HEK293 (cell line): ENCODE measurements at regions not wholly inside any gene's neighbourhood (a gene's known extent, or its start where the extent isn't known, plus 50 kb on each side); places are given as distances from the start of the nearest gene placed in this dataset.

Experiments used
- CTCF ChIA-PET: fragments of 350-600 bp; formaldehyde crosslinking; extraction: SDS; loops from one replicate; lab custom pipeline; 2021; ENCODE audit warnings: antibody characterized with exemption; lab: Yijun Ruan, JAX
- POLR2A ChIA-PET: fragments of 300-600 bp; formaldehyde crosslinking; extraction: SDS; loops from one replicate; lab custom pipeline; 2020; ENCODE audit warnings: antibody characterized with exemption, inconsistent platforms; lab: Yijun Ruan, JAX
- H3K27ac ChIP-seq: fragments of 200-500 bp; sonication (Bioruptor generic); 2 replicates; pipeline ENCODE4 v1.5.1; 2014; ENCODE audit warnings: low read depth, low read length, control low read depth, inconsistent platforms; ENCODE audit errors: extremely low read depth
- H3K36me3 ChIP-seq, 2 experiments: fragments of 200-500 bp in 1 of 2; sonication (Bioruptor generic) in 1 of 2; 1 replicate in 1 of 2; 2 replicates in 1 of 2; pipeline ENCODE4 v1.5.1; 2014 to 2017; ENCODE audit warnings: inconsistent platforms in 2 of 2, low read length in 2 of 2; ENCODE audit not compliant: control insufficient read depth in 2 of 2, insufficient read depth in 1 of 2
- H3K4me1 ChIP-seq: fragments of 200-500 bp; sonication (Bioruptor generic); 2 replicates; pipeline ENCODE4 v1.5.1; 2014; ENCODE audit warnings: mild to moderate bottlenecking, low read length, inconsistent platforms; ENCODE audit not compliant: control insufficient read depth, insufficient read depth
- H3K4me3 ChIP-seq: 2 replicates; pipeline ENCODE4 v1.5.1; 2011; ENCODE audit warnings: low read depth, mild to moderate bottlenecking, control low read depth, low read length, moderate library complexity
- H3K9me3 ChIP-seq: fragments of 200-500 bp; sonication (Bioruptor generic); 2 replicates; pipeline ENCODE4 v1.5.1; 2014; ENCODE audit warnings: low read depth, low read length, inconsistent platforms; ENCODE audit not compliant: control insufficient read depth, insufficient read depth
- BCL11A ChIP-seq: fragments of 450-650 bp; formaldehyde crosslinking; IDR thresholded peaks from 2 replicates; pipeline ENCODE4 v1.5.1; 2016; ENCODE audit warnings: low read depth, missing biosample characterization, missing genetic modification characterization
- KLF9 ChIP-seq: fragments of 450-650 bp; formaldehyde crosslinking; IDR thresholded peaks from 2 replicates; pipeline ENCODE4 v1.5.1; 2016; ENCODE audit warnings: missing biosample characterization, missing genetic modification characterization, low read depth
- SALL2 ChIP-seq: fragments of 450-650 bp; formaldehyde crosslinking; IDR thresholded peaks from 2 replicates; pipeline ENCODE4 v1.5.0; 2017; ENCODE audit warnings: missing biosample characterization, mild to moderate bottlenecking, missing genetic modification characterization, borderline replicate concordance
- ZBTB1 ChIP-seq: fragments of 450-650 bp; formaldehyde crosslinking; IDR thresholded peaks from 2 replicates; pipeline ENCODE4 v1.5.1; 2016; ENCODE audit warnings: missing biosample characterization, missing genetic modification characterization
- ZBTB48 ChIP-seq: fragments of 450-650 bp; formaldehyde crosslinking; IDR thresholded peaks from 2 replicates; pipeline ENCODE4 v1.5.1; 2016; ENCODE audit warnings: missing biosample characterization, missing genetic modification characterization
- ZBTB6 ChIP-seq: fragments of 450-650 bp; formaldehyde crosslinking; IDR thresholded peaks from 2 replicates; pipeline ENCODE4 v1.5.1; 2017; ENCODE audit warnings: missing biosample characterization, missing genetic modification characterization
- ZBTB7A ChIP-seq: fragments of 450-650 bp; formaldehyde crosslinking; IDR thresholded peaks from 2 replicates; pipeline ENCODE4 v1.5.1; 2016; ENCODE audit warnings: low read depth, missing biosample characterization, missing genetic modification characterization
- ZBTB8A ChIP-seq: fragments of 450-650 bp; formaldehyde crosslinking; IDR thresholded peaks from 2 replicates; pipeline ENCODE4 v1.5.1; 2016; ENCODE audit warnings: missing biosample characterization, missing genetic modification characterization
- ZNF221 ChIP-seq: fragments of 450-650 bp; formaldehyde crosslinking; IDR thresholded peaks from 2 replicates; pipeline ENCODE4 v1.5.1; 2017; ENCODE audit warnings: missing biosample characterization, missing genetic modification characterization, borderline replicate concordance
- ZNF266 ChIP-seq: fragments of 450-650 bp; formaldehyde crosslinking; IDR thresholded peaks from 2 replicates; pipeline ENCODE4 v1.5.1; 2016; ENCODE audit warnings: missing biosample characterization, missing genetic modification characterization, low read depth
- ZNF366 ChIP-seq: fragments of 450-650 bp; formaldehyde crosslinking; conservative IDR thresholded peaks from 2 replicates; pipeline ENCODE4 v1.5.1; 2016; ENCODE audit warnings: missing biosample characterization, missing genetic modification characterization
- ZNF391 ChIP-seq: fragments of 450-650 bp; formaldehyde crosslinking; IDR thresholded peaks from 2 replicates; pipeline ENCODE4 v1.5.1; 2016; ENCODE audit warnings: low read depth, missing biosample characterization, missing genetic modification characterization, borderline replicate concordance
- ZNF394 ChIP-seq: fragments of 450-650 bp; formaldehyde crosslinking; IDR thresholded peaks from 2 replicates; pipeline ENCODE4 v1.5.1; 2016; ENCODE audit warnings: missing biosample characterization, missing genetic modification characterization, mild to moderate bottlenecking, moderate library complexity, borderline replicate concordance
- ZNF416 ChIP-seq: fragments of 450-650 bp; formaldehyde crosslinking; IDR thresholded peaks from 2 replicates; pipeline ENCODE4 v1.5.1; 2016; ENCODE audit warnings: missing biosample characterization, missing genetic modification characterization
- ZNF600 ChIP-seq: fragments of 450-650 bp; formaldehyde crosslinking; IDR thresholded peaks from 2 replicates; pipeline ENCODE4 v1.5.1; 2016; ENCODE audit warnings: missing biosample characterization, missing genetic modification characterization
- ZNF692 ChIP-seq: fragments of 450-650 bp; formaldehyde crosslinking; IDR thresholded peaks from 2 replicates; pipeline ENCODE4 v1.5.1; 2016; ENCODE audit warnings: missing biosample characterization, missing genetic modification characterization
- ZNF776 ChIP-seq: fragments of 450-650 bp; formaldehyde crosslinking; IDR thresholded peaks from 2 replicates; pipeline ENCODE4 v1.5.0; 2017; ENCODE audit warnings: missing biosample characterization, missing genetic modification characterization, borderline replicate concordance
- ZNF830 ChIP-seq: fragments of 450-650 bp; IDR thresholded peaks from 2 replicates; pipeline ENCODE4 v1.5.0; 2018; ENCODE audit warnings: missing biosample characterization, missing genetic modification characterization, low read depth, mild to moderate bottlenecking, moderate library complexity
- TF ChIP-seq, protein P1 (sequence below): fragments of 450-650 bp; formaldehyde crosslinking; IDR thresholded peaks from 2 replicates; pipeline ENCODE4 v1.5.1; 2017; ENCODE audit warnings: missing biosample characterization, mild to moderate bottlenecking, missing genetic modification characterization, moderate library complexity
- TF ChIP-seq, protein P2 (sequence below): fragments of 450-650 bp; IDR thresholded peaks from 2 replicates; pipeline ENCODE4 v1.5.1; 2018; ENCODE audit warnings: missing biosample characterization, mild to moderate bottlenecking, missing genetic modification characterization

GRCh38 chr5:6847870-6848269 lies 134.6 kb downstream of the TENT4A start:
- no peak for TF ChIP-seq ZBTB6 (tag by site-specific recombination)
- TF ChIP-seq ZNF221 (tag by site-specific recombination): no peak
- TF ChIP-seq ZBTB7A (tag by site-specific recombination): no peak
- TF ChIP-seq ZNF416 (tag by site-specific recombination): no peak
- no peak for TF ChIP-seq ZNF391 (tag by site-specific recombination)
- no peak for TF ChIP-seq ZNF266 (tag by site-specific recombination)
- no peak for TF ChIP-seq ZNF366 (tag by site-specific recombination)
- TF ChIP-seq, protein P1, sequence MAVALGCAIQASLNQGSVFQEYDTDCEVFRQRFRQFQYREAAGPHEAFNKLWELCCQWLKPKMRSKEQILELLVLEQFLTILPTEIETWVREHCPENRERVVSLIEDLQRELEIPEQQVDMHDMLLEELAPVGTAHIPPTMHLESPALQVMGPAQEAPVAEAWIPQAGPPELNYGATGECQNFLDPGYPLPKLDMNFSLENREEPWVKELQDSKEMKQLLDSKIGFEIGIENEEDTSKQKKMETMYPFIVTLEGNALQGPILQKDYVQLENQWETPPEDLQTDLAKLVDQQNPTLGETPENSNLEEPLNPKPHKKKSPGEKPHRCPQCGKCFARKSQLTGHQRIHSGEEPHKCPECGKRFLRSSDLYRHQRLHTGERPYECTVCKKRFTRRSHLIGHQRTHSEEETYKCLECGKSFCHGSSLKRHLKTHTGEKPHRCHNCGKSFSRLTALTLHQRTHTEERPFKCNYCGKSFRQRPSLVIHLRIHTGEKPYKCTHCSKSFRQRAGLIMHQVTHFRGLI (tag by site-specific recombination): no peak
- TF ChIP-seq ZBTB48 (tag by site-specific recombination): no peak
- TF ChIP-seq KLF9 (tag by site-specific recombination): no peak
- no peak for TF ChIP-seq ZNF830 (tag by site-specific recombination)
- TF ChIP-seq, all 188 proteins: peak for 0
- Histone ChIP-seq H3K4me1 (no peaks in the 10 kb centered on the region), H3K4me3 (no peak overlapping the region), H3K27ac (no peak overlapping the region), H3K36me3 (no peaks in the 10 kb centered on the region), H3K9me3 (no peaks in the 10 kb centered on the region)
- ChIA-PET POLR2A (no interaction called here), CTCF (interaction anchor here (1.2 kb wide), 1 partner anchor 28 kb away, joined by 3 read pairs; no protein-coding TSS in a partner anchor)

DNA sequence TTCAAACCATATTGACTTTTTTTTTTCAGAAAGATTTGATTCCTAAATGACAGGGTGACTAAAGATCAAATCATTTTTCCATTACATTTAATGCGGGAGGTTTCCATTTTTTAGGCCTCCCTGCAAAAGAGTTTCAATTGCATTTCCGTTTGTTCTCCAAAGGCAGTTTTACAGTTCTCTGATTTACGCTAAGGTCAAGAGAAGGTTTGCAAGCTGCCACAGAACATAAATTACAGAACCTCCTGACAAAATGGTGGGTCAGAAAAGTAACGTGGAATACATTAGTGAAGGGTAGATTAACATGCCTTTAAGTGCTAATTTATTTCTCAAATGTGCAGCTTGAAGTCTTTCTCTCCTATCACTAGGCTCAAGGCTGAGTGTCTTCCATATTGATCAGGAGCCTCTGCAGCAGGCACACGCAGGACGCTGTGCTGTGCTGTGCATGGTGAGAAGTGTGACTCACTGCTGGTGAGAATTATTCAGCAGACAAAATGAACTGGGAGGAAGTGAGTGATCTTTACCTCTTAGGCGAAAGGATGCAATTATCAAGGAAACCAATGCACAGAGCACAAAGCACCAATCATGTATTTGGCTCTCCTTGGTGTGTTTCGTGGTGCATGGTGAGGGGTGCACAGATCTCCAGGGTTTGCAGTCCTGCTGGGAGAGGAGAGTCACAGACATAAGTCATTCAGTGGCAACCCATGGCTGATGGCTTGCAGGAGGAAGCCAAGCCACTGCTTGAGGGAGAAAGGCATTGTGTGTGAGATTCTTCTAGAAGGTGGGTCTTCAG lies 136.3 kb downstream of the TENT4A start:
- no peaks in the 10 kb centered on the region for H3K4me1 ChIP-seq
- POLR2A ChIA-PET: no interaction called here
- CTCF ChIA-PET: no interaction called here
- no peaks in the 10 kb centered on the region for H3K9me3 ChIP-seq
- no peaks in the 10 kb centered on the region for H3K36me3 ChIP-seq
- TF ChIP-seq ZBTB8A (tag by site-specific recombination): no peak
- no peak for TF ChIP-seq ZNF600
- TF ChIP-seq ZNF692 (tag by site-specific recombination): no peak
- no peak for TF ChIP-seq SALL2 (tag by site-specific recombination)
- TF ChIP-seq ZNF776 (tag by site-specific recombination): no peak
- TF ChIP-seq, protein P2, sequence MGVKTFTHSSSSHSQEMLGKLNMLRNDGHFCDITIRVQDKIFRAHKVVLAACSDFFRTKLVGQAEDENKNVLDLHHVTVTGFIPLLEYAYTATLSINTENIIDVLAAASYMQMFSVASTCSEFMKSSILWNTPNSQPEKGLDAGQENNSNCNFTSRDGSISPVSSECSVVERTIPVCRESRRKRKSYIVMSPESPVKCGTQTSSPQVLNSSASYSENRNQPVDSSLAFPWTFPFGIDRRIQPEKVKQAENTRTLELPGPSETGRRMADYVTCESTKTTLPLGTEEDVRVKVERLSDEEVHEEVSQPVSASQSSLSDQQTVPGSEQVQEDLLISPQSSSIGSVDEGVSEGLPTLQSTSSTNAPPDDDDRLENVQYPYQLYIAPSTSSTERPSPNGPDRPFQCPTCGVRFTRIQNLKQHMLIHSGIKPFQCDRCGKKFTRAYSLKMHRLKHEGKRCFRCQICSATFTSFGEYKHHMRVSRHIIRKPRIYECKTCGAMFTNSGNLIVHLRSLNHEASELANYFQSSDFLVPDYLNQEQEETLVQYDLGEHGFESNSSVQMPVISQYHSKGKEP (tag by site-specific recombination): no peak
- no peak for TF ChIP-seq ZBTB1
- TF ChIP-seq ZNF394 (tag by site-specific recombination): no peak
- TF ChIP-seq BCL11A (tag by site-specific recombination): no peak
- no peak overlapping the region for H3K4me3 ChIP-seq
- no peak overlapping the region for H3K27ac ChIP-seq
